ENCODE measurements at regions not wholly inside any gene's neighbourhood (a gene's known extent, or its start where the extent isn't known, plus 50 kb on each side); places are given as distances from the start of the nearest gene placed in this dataset.

DNA sequence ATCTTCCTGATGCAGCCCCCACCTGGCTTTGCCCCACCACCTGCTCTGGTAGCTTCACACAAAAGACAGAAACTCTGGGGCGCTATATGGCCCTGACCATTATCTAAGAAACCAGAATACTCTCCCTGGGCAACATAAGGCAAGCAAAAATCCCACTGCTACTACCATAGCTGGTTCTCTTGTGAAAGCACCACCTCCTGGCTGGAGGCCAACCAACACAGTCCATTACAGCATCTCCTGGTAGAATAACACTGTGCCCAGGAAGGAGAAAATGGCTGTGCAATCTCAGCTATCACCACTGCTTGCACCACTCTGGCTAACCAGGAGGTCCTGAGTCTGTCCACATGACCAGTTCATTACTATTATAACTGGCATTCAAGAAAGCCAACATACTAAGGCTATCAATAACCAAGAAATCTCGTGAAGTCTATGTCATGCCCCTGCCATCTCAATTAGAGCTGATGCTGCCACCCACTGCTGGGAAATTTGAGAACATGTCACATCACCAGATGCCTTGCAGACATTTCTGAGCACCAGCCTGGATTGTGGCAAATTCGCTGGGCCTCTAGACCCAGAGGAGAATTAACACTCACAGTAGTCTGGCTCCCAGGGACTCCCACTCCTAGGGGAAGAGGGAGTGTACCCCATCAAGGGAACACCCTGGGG is 1114.8 kb downstream of the ROBO2 start:
- no peak for DNase-seq
- TF ChIP-seq, protein P1, sequence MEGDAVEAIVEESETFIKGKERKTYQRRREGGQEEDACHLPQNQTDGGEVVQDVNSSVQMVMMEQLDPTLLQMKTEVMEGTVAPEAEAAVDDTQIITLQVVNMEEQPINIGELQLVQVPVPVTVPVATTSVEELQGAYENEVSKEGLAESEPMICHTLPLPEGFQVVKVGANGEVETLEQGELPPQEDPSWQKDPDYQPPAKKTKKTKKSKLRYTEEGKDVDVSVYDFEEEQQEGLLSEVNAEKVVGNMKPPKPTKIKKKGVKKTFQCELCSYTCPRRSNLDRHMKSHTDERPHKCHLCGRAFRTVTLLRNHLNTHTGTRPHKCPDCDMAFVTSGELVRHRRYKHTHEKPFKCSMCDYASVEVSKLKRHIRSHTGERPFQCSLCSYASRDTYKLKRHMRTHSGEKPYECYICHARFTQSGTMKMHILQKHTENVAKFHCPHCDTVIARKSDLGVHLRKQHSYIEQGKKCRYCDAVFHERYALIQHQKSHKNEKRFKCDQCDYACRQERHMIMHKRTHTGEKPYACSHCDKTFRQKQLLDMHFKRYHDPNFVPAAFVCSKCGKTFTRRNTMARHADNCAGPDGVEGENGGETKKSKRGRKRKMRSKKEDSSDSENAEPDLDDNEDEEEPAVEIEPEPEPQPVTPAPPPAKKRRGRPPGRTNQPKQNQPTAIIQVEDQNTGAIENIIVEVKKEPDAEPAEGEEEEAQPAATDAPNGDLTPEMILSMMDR (IDR thresholded peaks at IDR 0.05; ENCODE audit: low read depth, low read length): no peak
- H3K9me3 ChIP-seq (ENCODE audit: severe bottlenecking): no peaks in the 10 kb centered on the region
- H3K27me3 ChIP-seq (ENCODE audit: insufficient read depth, low read depth, severe bottlenecking): no peaks in the 10 kb centered on the region
- H3K27ac ChIP-seq: no peak overlapping the region
- H3K4me3 ChIP-seq (ENCODE audit: low read depth, low read length): no peak overlapping the region
- H3K36me3 ChIP-seq: no peaks in the 10 kb centered on the region

DNA sequence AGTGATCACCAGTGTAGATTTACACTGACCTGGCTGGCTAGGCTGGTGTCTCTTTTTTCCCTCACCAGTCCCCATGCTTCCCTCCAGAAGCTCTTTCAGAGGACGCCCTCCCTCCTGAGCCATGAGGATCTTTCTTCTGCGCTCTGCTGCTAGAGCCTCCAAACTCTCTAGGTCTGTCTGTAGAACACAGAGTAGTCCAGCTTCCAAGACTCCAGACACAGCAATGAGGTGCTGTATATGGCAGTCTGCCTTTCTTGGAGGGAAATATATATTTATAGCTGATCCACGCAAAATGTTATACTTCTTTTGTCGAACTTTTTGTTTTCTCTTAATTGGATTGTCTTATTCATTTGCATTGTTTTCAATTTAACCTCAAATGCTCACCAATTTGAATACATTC is 1121.8 kb downstream of the ROBO2 start:
- TF ChIP-seq, protein P1 (IDR thresholded peaks at IDR 0.05; ENCODE audit: low read depth, low read length): no peak
- no peak for DNase-seq
- no peak overlapping the region for H3K27ac ChIP-seq
- no peaks in the 10 kb centered on the region for H3K27me3 ChIP-seq (ENCODE audit: insufficient read depth, low read depth, severe bottlenecking)
- no peaks in the 10 kb centered on the region for H3K9me3 ChIP-seq (ENCODE audit: severe bottlenecking)
- H3K4me3 ChIP-seq (ENCODE audit: low read depth, low read length): no peak overlapping the region
- no peaks in the 10 kb centered on the region for H3K36me3 ChIP-seq

DNA sequence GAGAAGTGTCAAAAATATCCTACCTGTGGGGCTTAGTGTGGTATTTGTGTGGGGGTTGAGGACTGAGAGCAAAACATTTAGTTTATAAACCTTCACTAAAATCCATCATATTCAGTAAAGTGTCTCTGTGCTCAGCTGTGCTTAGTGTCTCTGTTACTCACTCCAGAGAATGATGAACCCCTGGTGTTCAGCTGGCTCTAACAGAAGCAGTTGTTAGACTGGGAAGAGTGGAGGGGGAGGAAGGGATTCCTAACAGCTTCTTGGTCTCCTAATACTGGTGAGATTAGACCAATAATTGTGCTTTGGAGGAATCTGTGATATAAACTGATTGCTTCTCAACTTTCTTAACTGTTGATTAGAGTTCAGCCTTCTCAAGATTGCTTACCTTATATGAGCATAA is 1123.5 kb downstream of the ROBO2 start:
- H3K4me3 ChIP-seq (ENCODE audit: low read depth, low read length): no peak overlapping the region
- no peaks in the 10 kb centered on the region for H3K27me3 ChIP-seq (ENCODE audit: insufficient read depth, low read depth, severe bottlenecking)
- no peaks in the 10 kb centered on the region for H3K9me3 ChIP-seq (ENCODE audit: severe bottlenecking)
- no peaks in the 10 kb centered on the region for H3K36me3 ChIP-seq
- TF ChIP-seq, protein P1 (IDR thresholded peaks at IDR 0.05; ENCODE audit: low read depth, low read length): no peak
- DNase-seq: no peak
- H3K27ac ChIP-seq: no peak overlapping the region

DNA sequence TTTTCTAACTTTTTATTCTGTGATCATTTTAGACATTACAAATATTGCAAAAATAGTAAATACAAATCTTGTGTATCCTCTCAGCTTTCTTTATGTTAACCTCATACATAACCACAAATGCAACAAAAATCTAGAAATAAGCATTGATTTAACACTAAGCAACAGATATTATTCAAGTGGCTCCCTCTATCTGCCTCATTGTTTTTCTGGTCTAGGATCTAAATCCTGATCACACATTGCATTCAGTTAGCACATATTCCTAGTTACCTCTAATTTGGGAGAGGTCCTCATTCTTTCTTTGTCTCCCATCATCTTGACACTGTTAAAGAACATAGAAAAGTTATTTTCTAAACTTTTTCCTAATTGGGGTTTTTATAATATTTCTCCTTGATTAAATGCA is 1126.0 kb downstream of the ROBO2 start:
- no peaks in the 10 kb centered on the region for H3K36me3 ChIP-seq
- TF ChIP-seq, protein P1 (IDR thresholded peaks at IDR 0.05; ENCODE audit: low read depth, low read length): no peak
- no peak for DNase-seq
- H3K27me3 ChIP-seq (ENCODE audit: insufficient read depth, low read depth, severe bottlenecking): no peaks in the 10 kb centered on the region
- no peak overlapping the region for H3K4me3 ChIP-seq (ENCODE audit: low read depth, low read length)
- no peak overlapping the region for H3K27ac ChIP-seq
- H3K9me3 ChIP-seq (ENCODE audit: severe bottlenecking): no peaks in the 10 kb centered on the region

DNA sequence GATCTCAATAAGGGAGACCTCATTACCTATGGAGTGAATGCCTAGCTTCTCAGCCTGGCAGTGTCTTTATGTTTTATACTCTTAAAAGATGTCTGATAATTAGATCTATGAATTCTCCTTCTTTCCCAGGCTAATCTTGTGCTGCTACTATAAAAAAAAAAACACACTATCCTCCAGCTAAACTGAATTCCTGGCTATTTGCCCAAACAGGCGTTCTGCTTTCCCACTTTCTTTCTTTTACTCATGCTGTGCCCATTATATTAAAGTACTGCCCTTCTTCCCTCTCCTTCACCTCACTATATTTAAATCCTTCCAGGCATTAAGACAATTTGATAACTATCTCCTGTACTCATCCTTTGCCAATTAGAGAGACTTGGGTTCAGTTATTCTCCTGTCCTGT is 1134.9 kb downstream of the ROBO2 start:
- Histone ChIP-seq H3K36me3 (no peaks in the 10 kb centered on the region), H3K4me3 (ENCODE audit: low read depth, low read length) (no peak overlapping the region), H3K27ac (no peak overlapping the region), H3K27me3 (ENCODE audit: insufficient read depth, low read depth, severe bottlenecking) (no peaks in the 10 kb centered on the region), H3K9me3 (ENCODE audit: severe bottlenecking) (no peaks in the 10 kb centered on the region)
- TF ChIP-seq, protein P1 (IDR thresholded peaks at IDR 0.05; ENCODE audit: low read depth, low read length): no peak
- DNase-seq: no peak

DNA sequence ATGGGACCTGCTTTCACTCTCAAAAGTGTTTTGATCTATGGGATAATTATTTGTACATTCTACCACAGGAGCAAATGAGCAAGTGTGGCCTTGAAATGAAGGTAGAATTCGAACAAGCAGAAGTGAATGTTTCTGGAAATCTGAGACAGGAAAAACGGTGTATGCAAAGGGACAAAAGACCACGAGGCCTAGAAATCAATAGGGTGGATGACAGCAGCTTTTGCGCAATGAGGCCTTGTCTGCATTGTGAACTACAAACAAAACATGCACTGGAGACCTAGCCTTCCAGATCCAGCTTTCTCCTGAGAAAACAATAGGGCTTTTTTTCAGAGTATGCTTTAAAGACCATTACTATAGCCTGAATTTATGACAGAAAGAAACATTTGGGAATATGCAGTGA is 1137.0 kb downstream of the ROBO2 start:
- no peaks in the 10 kb centered on the region for H3K36me3 ChIP-seq
- H3K27me3 ChIP-seq (ENCODE audit: insufficient read depth, low read depth, severe bottlenecking): no peaks in the 10 kb centered on the region
- TF ChIP-seq, protein P1 (IDR thresholded peaks at IDR 0.05; ENCODE audit: low read depth, low read length): no peak
- H3K9me3 ChIP-seq (ENCODE audit: severe bottlenecking): no peaks in the 10 kb centered on the region
- no peak overlapping the region for H3K4me3 ChIP-seq (ENCODE audit: low read depth, low read length)
- no peak overlapping the region for H3K27ac ChIP-seq
- DNase-seq: no peak
